ENCODE measurements at regions not wholly inside any gene's neighbourhood (a gene's known extent, or its start where the extent isn't known, plus 50 kb on each side); places are given as distances from the start of the nearest gene placed in this dataset.

DNA sequence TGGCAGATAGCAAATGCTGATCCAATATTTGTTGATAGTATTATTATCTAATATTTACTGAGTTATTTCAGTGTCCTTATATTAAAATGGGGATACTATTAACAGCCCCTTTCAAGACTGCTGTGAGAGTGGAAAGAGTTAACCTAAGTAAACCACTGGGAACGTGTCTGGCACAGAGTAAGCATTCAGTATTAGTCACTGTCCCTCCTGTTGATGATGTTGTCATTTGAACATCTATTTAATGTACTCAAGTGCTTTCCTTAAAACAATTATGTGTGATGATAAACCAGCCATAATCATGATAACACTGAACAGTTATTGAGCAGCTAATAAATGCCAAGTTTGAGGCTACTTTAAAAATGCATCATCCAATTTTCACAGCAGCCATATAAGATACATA, 135.7 kb upstream of the XYLT1 start:
- 0 to 73% (median 25%) methylated on average over 1 of the region's 1 CpG; no CpG with 5 or more reads in 4 of the 10 experiments for WGBS, 10 experiments
- in situ Hi-C loops (cut with MboI; ENCODE audit: low pct_unique_long_range_greater_than_20kb in 2 of 9, low sequenced_read_pairs in 9 of 9, unreplicated experiment in 9 of 9): no loop called here
- no peak overlapping the region for H3K27ac ChIP-seq
- peak in 1 of 8 experiments; percentile 67 for ATAC-seq (replicated peaks in 6 of 8)
- H3K4me3 ChIP-seq: no peak overlapping the region
- peaks cover 5 to 16% of the 10 kb centered on the region in 2 donors for H3K4me1 ChIP-seq (replicated peaks in 1 of 2)

GRCh38 chr16:17605784-17606183, 135.0 kb upstream of the XYLT1 start:
- Histone ChIP-seq H3K27ac (no peak overlapping the region), H3K4me3 (no peak overlapping the region), H3K4me1 (replicated peaks in 1 of 2) (peaks cover 5 to 16% of the 10 kb centered on the region in 2 donors)
- WGBS, 10 experiments: 67 to 100% (median 83%) methylated on average over 1 to 4 of the region's 4 CpGs; no CpG with 5 or more reads in 1 of the 10 experiments
- in situ Hi-C loops (cut with MboI; ENCODE audit: low pct_unique_long_range_greater_than_20kb in 2 of 9, low sequenced_read_pairs in 9 of 9, unreplicated experiment in 9 of 9): no loop called here
- ATAC-seq (replicated peaks in 6 of 8): no peak

- 0 to 14% methylated on average over 1 of the region's 1 CpG; no CpG with 5 or more reads in 8 of the 10 experiments for WGBS, 10 experiments
- no peak for ATAC-seq (replicated peaks in 6 of 8)
- in situ Hi-C loops (cut with MboI; ENCODE audit: low pct_unique_long_range_greater_than_20kb in 2 of 9, low sequenced_read_pairs in 9 of 9, unreplicated experiment in 9 of 9): no loop called here
- Histone ChIP-seq H3K27ac (no peak overlapping the region), H3K4me1 (replicated peaks in 1 of 2) (peaks cover 5 to 16% of the 10 kb centered on the region in 2 donors), H3K4me3 (no peak overlapping the region)
These were observed 132.9 kb upstream of the XYLT1 start for GRCh38 chr16:17603626-17604025.

GRCh38 chr16:17602678-17603077, 131.9 kb upstream of the XYLT1 start:
- H3K4me3 ChIP-seq: no peak overlapping the region
- peaks cover 1 to 13% of the 10 kb centered on the region in 2 donors for H3K4me1 ChIP-seq (replicated peaks in 1 of 2)
- in situ Hi-C loops (cut with MboI; ENCODE audit: low pct_unique_long_range_greater_than_20kb in 2 of 9, low sequenced_read_pairs in 9 of 9, unreplicated experiment in 9 of 9): no loop called here
- no peak for ATAC-seq (replicated peaks in 6 of 8)
- H3K27ac ChIP-seq: no peak overlapping the region
- 0 to 90% (median 69%) methylated on average over 1 to 3 of the region's 3 CpGs; no CpG with 5 or more reads in 1 of the 10 experiments for WGBS, 10 experiments

DNA sequence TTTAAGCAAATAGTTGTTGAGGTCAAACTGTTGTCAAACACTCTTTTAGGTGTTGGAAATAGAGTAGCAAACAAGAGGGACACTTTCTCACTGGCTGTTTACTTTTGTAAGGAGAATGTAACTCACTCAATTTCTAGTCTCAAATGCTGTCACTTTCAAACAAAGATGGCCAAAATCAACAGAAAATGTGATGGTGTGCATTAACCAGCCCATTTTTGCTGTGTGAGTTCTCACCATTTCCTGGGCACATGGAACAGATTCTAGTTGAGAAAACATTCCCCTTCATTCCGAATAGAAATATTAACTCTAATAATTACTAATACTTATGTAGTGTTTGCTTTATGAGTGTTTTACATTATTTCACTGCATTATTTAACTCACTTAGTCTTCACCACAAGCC, 128.2 kb upstream of the XYLT1 start:
- WGBS, 10 experiments: 40 to 100% (median 100%) methylated on average over 1 of the region's 1 CpG; no CpG with 5 or more reads in 3 of the 10 experiments
- Histone ChIP-seq H3K27ac (no peak overlapping the region), H3K4me3 (no peak overlapping the region), H3K4me1 (replicated peaks in 1 of 2) (no peaks in the 10 kb centered on the region)
- no peak for ATAC-seq (replicated peaks in 6 of 8)
- in situ Hi-C loops (cut with MboI; ENCODE audit: low pct_unique_long_range_greater_than_20kb in 2 of 9, low sequenced_read_pairs in 9 of 9, unreplicated experiment in 9 of 9): no loop called here

GRCh38 chr16:17591655-17592405, 121.1 kb upstream of the XYLT1 start:
- Histone ChIP-seq H3K4me3 (no peak overlapping the region), H3K4me1 (replicated peaks in 1 of 2) (peaks cover 0 to 4% of the 10 kb centered on the region in 2 donors), H3K27ac (no peak overlapping the region)
- in situ Hi-C loops (cut with MboI; ENCODE audit: low pct_unique_long_range_greater_than_20kb in 2 of 9, low sequenced_read_pairs in 9 of 9, unreplicated experiment in 9 of 9): no loop called here
- ATAC-seq (replicated peaks in 6 of 8): peak in 4 of 8 experiments; percentile 16 to 45 (median 34)
- 35 to 92% (median 86%) methylated on average over 2 to 11 of the region's 12 CpGs for WGBS, 10 experiments

DNA sequence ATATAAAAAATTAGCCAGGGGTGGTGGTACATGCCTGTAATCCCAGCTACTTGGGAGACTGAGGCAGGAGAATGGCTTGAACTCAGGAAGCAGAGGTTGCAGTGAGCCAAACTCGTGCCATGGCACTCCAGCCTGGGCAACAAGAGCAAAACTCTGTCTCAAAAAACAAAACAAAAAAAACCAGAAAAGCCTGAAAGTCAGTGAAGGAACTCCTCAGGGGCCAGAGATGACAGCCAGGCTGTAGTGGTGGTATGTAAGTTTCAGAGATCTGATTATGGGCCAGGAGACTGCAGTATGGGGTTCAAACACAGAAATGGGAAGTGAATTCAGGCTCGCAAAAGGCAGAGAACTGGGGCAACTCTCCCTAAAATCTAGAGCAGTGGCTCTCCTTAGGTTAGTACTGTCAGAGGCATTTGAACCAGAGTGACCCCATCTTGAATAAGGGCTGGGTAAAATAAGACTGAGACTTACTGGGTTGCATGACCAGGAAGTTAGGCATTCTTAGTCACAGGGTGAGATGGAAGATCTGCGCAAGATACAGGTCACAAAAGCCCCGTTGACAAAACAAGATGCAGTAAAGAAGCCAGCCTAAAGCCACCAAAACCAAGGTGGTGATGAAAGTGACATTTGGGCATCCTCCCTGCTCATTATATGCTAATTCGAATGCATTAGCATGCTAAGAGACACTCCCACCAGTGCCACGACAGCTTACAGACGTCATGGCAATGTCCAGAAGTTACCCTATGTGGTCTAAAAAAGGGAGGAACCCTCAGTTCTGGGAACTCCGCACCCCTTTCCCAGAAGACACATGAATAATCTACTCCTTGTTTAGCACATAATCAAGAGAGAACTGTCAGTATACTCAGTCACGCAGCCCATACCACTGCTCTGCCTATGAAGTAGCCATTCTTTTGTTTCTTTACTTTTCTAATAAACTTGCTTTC, 120.2 kb upstream of the XYLT1 start:
- WGBS, 10 experiments: 6 to 100% (median 83%) methylated on average over 1 to 8 of the region's 9 CpGs
- Histone ChIP-seq H3K4me3 (no peak overlapping the region), H3K4me1 (replicated peaks in 1 of 2) (peaks cover 0 to 4% of the 10 kb centered on the region in 2 donors), H3K27ac (no peak overlapping the region)
- in situ Hi-C loops (cut with MboI; ENCODE audit: low pct_unique_long_range_greater_than_20kb in 2 of 9, low sequenced_read_pairs in 9 of 9, unreplicated experiment in 9 of 9): no loop called here
- ATAC-seq (replicated peaks in 6 of 8): peak in 3 of 8 experiments; percentile 67 to 94 (median 92)

DNA sequence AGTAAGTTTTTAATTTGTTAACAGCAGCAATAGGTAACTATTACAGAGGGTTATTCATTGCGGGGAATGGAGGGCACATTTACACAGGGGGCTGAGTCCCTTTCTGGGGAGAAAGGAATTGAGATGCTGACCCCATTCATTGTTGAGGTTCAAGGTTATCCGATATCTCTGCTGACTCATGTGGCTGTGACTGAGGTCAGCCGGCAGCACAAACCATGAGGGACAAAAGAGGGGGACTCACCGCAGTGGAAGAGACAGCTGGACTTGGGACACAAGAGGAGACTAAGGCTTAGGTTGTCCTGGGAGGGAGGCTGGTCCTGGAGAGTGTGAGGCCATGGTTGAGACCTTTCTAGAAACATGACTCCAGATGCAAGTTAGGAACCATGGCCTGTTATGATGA, 119.1 kb upstream of the XYLT1 start:
- Histone ChIP-seq H3K4me1 (replicated peaks in 1 of 2) (peaks cover 0 to 4% of the 10 kb centered on the region in 2 donors), H3K27ac (no peak overlapping the region), H3K4me3 (no peak overlapping the region)
- in situ Hi-C loops (cut with MboI; ENCODE audit: low pct_unique_long_range_greater_than_20kb in 2 of 9, low sequenced_read_pairs in 9 of 9, unreplicated experiment in 9 of 9): no loop called here
- 83 to 100% (median 96%) methylated on average over 1 to 2 of the region's 4 CpGs; no CpG with 5 or more reads in 6 of the 10 experiments for WGBS, 10 experiments
- no peak for ATAC-seq (replicated peaks in 6 of 8)

GRCh38 chr16:17585449-17586074, 114.8 kb upstream of the XYLT1 start:
- Histone ChIP-seq H3K4me3 (no peak overlapping the region), H3K27ac (no peak overlapping the region), H3K4me1 (replicated peaks in 1 of 2) (no peaks in the 10 kb centered on the region)
- in situ Hi-C loops (cut with MboI; ENCODE audit: low pct_unique_long_range_greater_than_20kb in 2 of 9, low sequenced_read_pairs in 9 of 9, unreplicated experiment in 9 of 9): no loop called here
- 55 to 100% (median 76%) methylated on average over 1 to 3 of the region's 3 CpGs; no CpG with 5 or more reads in 2 of the 10 experiments for WGBS, 10 experiments
- peak in 2 of 8 experiments; percentile 87 to 88 for ATAC-seq (replicated peaks in 6 of 8)

- ATAC-seq (replicated peaks in 6 of 8): peak in 6 of 8 experiments; percentile 43 to 95 (median 68)
- WGBS, 10 experiments: 0 to 67% (median 21%) methylated on average over 2 to 10 of the region's 10 CpGs
- no peaks in the 10 kb centered on the region for H3K4me1 ChIP-seq (replicated peaks in 1 of 2)
- H3K4me3 ChIP-seq: no peak overlapping the region
- in situ Hi-C loops (cut with MboI; ENCODE audit: low pct_unique_long_range_greater_than_20kb in 2 of 9, low sequenced_read_pairs in 9 of 9, unreplicated experiment in 9 of 9): no loop called here
- no peak overlapping the region for H3K27ac ChIP-seq
These were observed 108.5 kb upstream of the XYLT1 start for GRCh38 chr16:17578981-17579874.

DNA sequence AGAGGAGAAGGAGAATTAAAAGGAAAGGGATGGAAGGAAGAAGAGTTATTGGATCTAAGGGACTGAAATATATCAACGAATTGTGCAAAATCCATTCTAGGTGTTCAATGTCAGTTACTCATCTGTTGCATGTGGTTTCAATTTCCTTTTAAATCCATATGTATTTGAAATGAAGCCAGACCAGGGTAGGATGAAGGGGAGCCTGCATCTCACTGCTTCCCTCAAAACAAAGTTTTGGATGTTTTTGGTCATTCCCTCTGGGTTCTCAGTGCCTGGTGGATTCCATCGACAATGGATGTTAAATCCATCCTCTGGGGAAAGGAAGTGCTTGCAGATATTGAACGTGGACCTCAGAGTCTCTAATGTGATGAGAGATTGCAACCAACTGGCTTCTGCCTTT, 103.5 kb upstream of the XYLT1 start:
- Histone ChIP-seq H3K4me1 (replicated peaks in 1 of 2) (no peaks in the 10 kb centered on the region), H3K27ac (no peak overlapping the region), H3K4me3 (no peak overlapping the region)
- ATAC-seq (replicated peaks in 6 of 8): no peak
- WGBS, 10 experiments: 18 to 100% (median 77%) methylated on average over 1 to 3 of the region's 3 CpGs
- in situ Hi-C loops (cut with MboI; ENCODE audit: low pct_unique_long_range_greater_than_20kb in 2 of 9, low sequenced_read_pairs in 9 of 9, unreplicated experiment in 9 of 9): no loop called here

GRCh38 chr16:17572145-17572544, 101.4 kb upstream of the XYLT1 start:
- peak in 1 of 8 experiments; percentile 55 for ATAC-seq (replicated peaks in 6 of 8)
- in situ Hi-C loops (cut with MboI; ENCODE audit: low pct_unique_long_range_greater_than_20kb in 2 of 9, low sequenced_read_pairs in 9 of 9, unreplicated experiment in 9 of 9): no loop called here
- Histone ChIP-seq H3K4me3 (no peak overlapping the region), H3K4me1 (replicated peaks in 1 of 2) (no peaks in the 10 kb centered on the region), H3K27ac (no peak overlapping the region)
- WGBS, 10 experiments: 80 to 100% methylated on average over 1 of the region's 1 CpG; no CpG with 5 or more reads in 8 of the 10 experiments
